RKO (cell line): ENCODE measurements at regions not wholly inside any gene's neighbourhood (a gene's known extent, or its start where the extent isn't known, plus 50 kb on each side); places are given as distances from the start of the nearest gene placed in this dataset.
"Not testable (repeated sequence)": the region's sequence is repeated elsewhere in the genome, so short reads cannot be mapped to it uniquely, and the experiment has no call there.

Experiments used
- DNase-seq: peaks from one replicate; pipeline ENCODE4 v3.0.0-alpha.2; 2016; ENCODE audit warnings: low spot score

DNA sequence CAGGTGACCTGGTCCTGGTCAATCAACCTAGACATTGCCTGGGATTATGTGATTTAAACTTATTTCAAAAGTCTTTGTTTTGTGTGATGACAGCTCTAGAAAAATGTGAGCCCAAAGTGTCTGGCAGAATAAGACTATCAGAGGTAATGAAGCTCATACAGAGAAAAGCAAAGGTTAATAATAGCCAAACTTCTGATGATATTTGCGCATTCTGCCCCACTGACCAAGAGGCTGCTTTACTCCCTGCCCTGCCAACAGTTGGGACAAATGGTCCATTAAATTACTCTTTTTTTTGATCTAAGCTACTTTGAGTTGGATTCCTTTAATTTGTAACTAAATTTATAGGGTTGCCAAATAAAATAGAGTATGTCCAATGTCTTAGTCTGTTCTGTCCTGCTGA is 911.2 kb downstream of the MCTP2 start:
- no peak for DNase-seq

DNA sequence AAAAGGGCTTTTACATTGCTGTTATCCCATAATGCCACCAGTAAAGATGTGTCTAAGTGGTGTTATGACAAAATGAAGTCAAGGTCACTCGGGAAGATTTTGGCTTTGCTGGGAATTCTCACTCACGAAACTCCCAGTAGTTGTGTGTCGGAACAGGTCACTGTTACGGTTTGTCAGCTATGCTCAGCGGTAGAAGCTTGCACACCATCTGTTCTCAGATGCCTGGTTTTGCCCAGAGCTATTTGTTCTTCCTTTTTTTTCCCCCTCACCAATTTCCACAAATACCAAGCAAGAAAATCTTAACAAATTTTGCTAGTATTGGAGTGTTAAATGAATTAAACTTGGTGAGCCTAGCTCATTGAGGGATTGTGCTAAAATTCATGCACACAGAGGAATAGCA is 915.1 kb downstream of the MCTP2 start:
- DNase-seq, result no peak

DNA sequence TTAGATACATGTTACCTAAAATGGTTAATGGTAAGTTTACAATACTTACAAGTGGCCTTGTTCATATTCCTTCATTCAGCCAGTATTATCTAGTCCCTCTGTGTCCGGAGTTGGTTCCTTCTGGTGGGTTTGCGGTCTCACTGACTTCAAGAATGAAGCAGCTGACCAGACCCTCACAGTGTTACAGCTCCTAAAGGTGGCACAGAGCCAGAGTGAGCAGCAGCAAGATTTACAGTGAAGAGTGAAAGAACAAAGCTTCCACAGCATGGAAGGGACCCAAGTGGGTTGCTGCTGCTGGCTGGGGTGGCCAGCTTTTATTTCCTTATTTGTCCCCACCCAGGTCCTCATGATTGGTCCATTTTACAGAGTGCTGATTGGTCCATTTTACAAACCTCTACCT is 916.8 kb downstream of the MCTP2 start:
- DNase-seq, result no peak

DNA sequence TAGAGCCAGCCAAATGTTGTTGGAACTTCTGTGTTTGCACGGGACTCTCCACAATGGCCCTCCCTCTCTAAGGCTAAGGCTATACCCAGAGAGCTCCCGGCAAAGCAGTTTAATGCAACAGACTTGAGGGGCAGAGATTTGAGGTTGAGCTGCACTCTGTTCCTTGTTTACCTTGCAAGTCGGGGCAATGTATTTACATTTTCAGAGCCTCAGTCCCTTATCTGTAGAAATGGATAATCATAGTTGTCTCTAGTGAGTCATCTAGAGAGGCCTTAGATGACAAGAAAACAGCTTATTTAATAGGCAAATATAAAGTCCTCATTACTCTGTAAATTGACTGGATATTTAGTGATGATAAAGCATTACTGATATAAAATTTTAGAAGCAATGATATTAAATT is 917.7 kb downstream of the MCTP2 start:
- no peak for DNase-seq

DNA sequence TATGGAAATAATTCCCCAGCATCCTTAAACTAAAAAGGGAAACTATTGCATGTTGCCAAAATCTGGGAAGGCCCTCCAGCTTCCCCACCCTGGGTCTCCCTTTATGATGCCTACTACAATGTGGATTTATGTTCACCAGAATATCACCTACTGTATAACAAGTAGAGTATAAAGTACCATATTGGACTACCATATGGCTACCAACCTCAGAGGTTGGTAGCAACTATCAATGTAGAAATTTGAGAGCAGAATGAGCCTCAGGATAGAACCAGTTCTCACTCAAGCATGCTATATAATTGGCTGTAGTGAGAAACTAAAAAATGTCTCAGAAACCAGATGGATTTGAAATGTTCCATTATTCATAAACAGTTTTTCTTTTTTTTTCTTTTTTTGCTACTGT is 918.4 kb downstream of the MCTP2 start:
- DNase-seq, result no peak

DNA sequence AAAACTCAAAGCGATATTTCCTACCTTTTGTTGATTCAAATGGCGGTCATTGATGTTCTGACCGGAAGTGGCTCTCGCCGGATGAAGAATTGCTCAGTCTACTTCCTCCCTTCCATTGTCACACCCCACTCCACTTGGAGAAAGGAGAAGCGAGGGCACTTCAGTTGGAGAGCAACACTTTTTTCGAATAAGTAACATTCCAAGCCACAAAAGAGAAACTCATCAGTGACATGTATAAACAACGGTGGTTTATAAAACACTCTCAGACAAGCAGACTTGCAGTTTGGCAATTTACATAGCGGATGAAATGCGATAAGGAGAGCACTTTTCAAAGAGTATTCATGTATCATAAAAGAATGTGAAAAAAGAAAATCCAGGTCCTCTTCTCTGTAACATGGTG is 919.1 kb downstream of the MCTP2 start:
- no peak for DNase-seq

DNA sequence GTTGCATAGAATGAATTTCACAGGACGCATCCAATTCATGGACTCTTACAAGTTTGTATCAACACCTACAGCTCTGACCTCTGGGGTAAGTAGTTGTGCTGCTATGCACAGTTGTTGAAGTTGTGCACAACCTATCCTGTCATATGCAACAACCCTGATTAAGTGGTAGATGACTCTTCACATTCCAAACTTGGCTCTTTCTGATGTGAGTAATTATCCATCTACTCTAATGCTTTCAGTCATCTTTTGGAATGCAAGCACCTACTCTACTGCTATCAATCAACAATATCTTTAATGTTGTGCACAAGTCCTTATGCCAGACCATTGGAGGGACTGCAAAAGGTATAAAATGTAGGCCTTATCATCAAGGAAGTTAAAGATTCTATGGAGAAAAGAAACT is 921.4 kb downstream of the MCTP2 start:
- DNase-seq, result no peak

DNA sequence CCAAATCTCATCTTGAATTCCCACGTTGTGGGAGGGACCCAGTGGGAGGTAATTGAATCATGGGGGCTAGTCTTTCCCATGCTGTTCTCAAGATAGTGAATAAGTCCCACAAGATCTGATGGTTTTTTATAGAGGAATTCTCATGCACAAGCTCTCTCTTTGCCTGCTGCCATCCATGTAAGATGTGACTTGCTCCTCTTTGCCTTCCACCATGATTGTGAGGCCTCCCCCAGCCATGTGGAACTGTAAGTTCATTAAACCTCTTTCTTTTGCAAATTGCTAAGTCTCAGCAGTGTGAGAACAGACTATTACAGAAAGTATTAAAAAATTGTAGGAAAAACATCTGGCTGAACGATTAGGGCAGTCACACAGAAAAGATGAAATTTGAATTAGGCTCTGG is 921.8 kb downstream of the MCTP2 start:
- not testable (repeated sequence) for DNase-seq

DNA sequence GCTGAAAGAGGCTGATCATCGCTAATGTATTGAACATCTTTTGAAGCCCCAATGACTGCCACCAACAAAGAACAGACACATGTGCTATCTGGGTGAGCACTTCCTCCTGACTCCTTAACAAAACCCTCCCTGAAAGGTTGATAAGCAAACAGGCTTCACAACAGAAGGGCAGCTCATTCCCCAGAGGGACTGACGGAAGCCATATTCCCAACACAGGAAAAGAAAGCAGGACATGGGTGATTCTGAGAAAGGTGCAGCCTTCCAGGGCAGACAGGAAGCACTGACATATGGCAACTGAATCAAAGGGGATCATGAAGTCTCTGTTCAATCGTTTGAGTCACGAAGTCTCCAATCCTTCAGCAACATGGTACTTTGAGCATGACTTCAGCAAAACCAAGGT is 929.0 kb downstream of the MCTP2 start:
- no peak for DNase-seq

DNA sequence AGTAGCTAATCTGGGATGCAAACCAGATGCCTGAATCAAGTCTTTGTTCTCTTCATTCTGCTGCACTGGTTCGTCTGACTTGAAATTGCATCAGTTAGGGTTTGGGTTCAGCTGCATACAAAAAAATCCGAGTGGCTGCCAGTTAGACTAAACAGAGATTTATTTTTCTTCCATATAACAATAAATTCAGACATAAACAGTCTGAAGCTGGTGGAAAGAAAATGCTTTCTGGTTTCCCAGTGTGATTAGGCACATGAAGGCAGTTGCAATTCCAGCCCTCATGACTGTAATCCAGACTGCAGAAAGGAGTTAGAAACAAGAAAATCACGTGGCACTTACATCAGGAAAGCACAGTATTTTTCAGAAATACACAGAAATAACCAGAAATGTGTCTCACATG is 930.7 kb downstream of the MCTP2 start:
- no peak for DNase-seq

DNA sequence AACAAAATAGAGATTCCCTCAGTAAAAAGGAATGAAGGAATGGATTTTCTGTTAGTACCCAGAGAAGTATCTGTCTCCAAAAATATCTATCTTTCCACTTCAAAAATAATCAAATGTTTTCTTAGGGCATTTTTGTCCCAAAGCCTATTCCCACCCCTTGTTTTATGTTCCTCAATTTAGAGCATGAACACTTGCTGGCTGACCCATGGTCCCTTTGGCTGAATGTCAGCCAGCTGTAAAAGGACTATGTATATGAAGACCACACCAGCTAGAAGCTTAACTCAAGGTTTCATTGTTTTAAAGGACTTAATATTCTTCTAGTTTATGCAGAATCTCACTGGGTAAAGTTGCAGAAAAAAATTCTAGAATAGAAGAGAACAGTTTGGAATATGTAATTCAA is 931.2 kb downstream of the MCTP2 start:
- no peak for DNase-seq

DNA sequence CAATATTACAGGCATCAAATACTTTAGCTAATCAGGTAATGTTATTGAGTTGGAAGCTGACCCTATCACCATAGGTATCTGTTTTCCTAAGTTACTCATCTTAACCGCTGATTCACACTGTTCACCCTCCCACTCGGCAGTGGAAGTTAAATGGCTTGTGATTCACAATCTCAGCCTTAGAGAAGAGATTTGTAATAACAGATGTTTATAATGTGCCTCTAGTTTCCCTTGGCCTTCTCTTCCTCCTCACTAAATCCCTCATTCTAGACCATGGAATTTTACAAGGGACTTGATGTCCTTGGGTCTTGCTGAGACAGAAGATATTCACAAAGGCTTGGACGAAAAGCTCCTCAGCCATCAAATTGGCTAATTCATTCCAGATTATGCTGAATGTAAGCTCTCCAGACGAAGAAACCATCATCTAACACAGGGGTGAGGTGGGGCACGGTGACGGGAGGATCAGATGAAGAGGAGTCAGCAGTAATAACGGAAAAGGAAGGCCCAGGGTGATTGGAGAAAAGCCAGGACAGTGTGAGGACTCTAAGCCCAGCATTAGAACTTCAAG is 931.7 kb downstream of the MCTP2 start:
- DNase-seq, result peak; percentile 3

DNA sequence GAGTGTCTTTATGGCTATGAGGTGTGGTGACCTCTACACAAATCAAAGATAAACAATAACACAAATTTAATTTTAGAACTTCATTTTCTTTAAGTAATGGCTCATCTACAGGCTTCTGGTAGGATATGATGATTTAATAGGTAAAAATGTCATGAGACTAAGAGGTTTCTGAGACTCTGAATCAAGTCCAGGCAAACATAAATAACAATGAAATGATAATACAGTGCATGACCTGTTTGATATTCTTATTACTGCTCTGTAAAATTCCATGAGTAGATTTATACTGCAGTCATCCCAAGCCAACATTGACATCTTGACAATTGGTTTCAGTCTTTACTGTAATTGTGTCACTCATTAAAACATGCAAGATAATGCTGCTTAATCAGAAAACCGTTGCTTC is 936.8 kb downstream of the MCTP2 start:
- DNase-seq, result no peak

DNA sequence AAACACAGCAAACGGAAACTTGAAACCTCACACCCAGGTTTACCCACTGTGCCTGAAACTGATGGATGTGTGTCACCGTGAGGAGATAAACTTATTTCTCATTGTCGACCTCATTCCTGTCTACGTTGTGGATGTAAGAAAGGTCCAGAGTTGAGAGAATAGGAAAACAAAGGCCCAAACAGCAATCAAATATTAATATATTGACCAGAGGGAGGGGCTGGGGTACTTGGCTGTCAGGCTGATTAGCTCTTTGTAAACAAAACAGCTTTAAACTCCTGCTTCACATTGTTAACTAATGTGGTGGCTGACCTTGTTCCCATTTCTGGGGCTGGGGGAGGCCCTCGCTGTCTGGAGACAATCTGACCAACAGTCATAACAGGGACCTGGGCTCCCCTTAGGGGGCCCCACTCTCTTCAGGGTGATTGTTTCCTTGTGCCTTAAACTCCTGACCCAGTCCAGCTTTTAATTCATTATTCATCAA is 937.6 kb downstream of the MCTP2 start:
- DNase-seq, result no peak

DNA sequence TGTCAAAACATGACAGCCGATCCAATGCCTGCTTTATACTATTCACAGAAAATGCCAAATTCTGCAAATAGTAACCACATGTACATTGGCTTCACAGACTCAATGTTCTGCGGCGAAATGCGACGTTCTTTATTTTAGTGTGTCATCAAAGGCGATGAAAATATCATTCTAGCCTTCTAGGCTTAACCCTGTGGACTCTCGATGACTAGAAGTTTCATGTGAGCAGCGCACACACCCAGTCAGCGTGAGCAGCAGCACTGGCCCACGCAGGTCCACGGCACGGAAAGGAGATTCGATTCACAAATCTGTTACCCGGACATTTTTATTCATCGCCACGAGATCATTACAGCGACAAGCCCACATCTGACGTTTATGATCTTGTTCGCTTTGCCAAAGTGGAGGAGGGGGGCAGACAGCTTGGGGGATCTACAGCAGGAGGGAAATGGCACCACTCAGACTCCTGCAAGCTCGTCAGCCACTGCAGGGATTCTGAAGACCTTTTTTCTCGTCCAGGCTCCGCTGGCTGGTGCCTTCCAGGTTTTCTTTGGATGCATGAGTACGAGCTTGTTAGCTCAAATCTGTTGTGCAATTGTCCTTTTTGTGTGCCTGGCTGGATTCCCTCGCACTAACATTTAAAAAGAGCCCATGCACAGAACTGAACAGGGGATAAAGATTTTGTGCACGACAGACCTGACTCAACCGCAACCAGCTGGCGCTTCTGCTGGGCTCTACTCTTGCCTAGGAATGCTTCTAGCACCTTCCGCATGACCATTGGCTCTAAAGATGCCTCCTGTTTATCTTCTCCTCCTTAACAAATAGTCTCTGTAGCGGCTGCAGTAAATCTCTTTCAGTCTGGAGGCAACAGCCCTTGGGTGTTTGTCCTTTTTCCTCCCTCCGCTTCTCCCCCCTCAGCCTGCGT is 938.4 kb downstream of the MCTP2 start:
- DNase-seq, result no peak

DNA sequence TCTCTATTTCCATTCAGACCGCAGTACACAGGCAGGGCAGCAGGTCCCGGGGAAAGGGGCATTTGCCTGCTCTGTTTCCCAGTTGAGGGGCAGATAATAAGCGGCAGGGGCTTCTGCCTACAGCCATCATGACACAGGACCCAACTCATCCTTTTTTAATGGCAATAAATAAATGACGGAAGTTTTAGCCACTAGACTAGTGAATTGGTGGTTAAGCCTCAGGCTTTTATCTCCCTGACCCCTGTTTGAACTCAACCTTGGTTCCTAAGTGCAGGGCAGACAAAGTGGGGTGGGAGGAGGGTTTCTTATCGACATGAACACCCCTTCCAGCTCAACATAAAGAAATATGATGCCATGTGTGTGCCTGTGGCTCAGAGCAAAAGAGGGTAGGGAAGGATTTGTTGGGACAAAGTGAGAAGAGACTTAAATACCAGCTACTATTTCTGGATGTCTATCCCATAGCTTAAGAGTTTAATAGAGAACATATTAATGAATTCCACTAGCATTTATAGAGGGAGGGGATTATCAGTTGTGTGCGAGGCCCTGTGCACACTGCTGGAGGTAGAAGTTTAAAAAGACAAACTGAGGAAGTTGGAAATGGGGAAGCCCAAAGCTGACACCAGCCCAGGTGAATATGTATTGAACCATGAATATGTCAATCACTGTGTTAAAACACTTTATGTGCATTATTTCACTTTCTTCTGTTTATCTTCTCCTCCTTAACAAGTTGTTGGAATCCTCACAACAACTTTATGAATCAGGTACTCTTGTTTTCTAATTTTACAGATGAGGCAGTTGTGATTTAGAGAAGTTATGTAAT is 939.4 kb downstream of the MCTP2 start:
- no peak for DNase-seq

DNA sequence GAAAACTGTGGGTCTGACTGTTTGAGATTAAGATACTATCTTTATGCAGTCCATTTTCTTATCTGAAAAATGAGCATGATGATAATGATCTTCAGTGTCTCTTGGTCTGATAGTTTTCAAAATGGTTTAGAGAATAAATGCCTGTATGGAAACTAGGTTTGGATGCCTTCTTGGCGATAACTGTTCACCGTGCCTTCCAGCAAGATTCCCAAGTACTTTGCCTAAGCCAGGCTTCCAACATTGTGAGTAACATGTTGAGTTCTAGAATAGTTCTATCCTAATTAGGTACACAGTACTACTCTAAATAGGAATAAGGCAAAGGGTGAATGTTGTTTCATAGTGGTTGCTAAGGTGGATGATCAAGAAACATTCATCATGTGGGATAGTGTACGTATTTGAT is 940.2 kb downstream of the MCTP2 start:
- DNase-seq, result no peak

DNA sequence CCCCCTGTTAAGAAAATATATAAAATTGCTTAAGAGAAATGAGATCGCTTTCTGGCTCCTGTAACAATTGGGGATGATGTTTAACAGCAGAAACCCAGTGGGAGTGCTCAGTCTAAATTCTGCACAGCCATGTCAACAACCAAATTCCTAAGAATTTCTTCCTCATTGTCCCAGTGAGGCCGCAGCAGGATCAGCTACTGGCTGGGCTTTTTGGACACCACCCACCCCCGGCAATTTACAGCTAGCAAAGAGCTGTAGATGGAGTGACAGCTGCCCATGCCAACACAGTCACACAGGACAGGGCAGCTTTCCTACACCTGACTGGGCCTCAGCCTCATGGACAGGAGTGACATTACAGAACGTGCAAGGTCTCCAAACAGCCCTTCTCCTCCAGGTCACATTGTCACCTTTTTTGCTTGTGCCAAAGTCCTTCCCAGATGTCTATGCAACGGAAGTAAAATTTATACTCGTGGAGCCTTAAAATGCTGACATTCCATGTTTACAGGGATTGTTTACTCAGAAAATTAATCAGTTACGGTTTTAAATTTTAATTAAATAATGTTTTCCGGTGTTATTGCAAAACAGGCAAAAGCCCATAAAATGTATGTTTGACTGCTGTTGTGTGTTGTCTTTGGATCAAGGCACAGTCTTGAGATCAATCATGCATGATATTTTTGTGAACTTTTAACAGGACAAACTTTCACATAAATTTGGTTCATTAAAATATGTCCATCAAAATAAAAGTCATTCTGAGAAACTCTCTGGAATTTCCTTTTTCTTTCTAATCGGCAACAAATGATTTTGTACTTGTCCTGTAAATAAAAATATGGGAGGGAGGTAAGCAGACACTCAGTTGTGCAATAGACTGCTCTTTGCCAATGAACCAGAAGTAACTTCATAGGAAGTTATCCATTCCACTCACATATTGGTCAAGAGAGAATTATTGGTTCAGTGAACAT is 943.2 kb downstream of the MCTP2 start:
- DNase-seq, result no peak

DNA sequence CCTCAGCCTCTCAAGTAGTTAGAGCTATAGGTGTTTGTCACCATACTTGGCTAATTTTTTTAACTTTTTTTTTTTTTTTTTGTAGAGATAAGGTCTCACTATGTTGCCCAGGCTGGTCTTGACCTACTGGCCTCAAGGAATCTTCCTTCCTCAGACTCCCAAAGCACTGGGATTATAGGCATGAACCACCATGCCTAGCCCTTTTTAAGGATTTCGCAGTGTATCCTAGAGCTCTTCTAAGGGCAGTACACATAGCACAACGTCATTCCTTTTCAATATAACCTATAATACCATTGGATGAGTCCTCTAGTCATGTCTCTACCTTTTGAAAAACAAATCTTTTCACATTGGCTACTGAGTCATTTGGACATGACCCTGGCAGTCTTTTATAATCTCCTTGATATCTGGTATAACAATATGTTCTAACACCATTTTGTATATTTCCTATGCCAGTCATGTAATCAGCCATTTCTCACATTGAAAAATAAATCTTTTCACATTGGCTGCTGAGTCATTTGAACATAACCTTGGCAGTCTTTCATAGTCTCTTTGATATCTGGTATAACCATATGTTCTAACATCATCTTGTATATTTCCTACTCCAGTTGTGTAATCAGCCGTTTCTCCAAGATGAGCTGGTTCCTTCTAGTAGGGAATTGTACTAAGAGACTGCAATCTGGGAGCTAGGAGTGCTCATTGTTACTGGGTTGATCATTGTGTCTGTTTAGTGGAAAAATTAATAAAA is 944.7 kb downstream of the MCTP2 start:
- DNase-seq, result no peak

DNA sequence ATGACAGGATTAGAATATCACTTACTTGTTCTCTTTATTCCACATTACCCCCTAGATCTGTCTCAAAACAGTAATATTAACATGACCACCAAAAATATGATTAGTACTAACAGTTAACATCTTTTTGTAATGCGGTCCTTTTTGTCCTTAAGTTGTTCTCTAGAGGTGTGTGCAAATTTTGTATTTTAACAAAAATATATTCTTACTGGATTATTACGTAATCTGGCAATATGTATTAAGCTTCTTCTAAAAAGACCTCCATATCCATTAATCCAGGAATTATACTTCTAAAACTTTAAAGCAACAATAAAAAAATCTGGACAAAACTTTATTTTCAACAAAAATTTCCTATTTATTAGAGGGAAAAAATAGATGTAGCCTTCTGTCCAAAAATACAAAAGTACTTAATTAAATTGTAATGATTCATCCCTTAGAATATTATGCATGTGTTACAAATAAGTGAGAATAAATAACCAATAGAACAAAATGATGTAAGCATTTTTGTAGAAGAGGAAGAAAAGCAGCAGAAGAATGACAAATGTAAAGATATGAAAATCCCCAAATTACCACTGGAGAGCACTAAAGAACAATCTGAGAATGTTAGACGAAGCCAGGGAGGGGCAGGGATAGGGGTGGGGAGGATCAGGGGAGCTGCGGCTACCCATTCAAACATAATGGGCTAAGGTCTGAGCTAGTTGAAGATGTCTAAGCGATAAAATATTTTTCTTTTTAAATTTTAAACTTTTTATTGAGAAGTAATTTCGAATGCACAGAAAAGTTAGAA is 945.6 kb downstream of the MCTP2 start:
- DNase-seq, result no peak
